Keratinocyte (primary cell): ENCODE measurements at regions not wholly inside any gene's neighbourhood (a gene's known extent, or its start where the extent isn't known, plus 50 kb on each side); places are given as distances from the start of the nearest gene placed in this dataset.

ENCODE experiments used
- DNase-seq: peaks from one replicate; pipeline ENCODE4 v3.0.0-alpha.2; 2011; ENCODE audit warnings: low read depth, missing footprints, low spot score
- FAIRE-seq: peaks from 2 replicates; lab custom pipeline; 2011; peaks lifted over from hg19 to GRCh38; lab: Jason Lieb, UNC
- H2AFZ ChIP-seq: 2 replicates; pipeline ENCODE4 v1.6.0; 2012; ENCODE audit warnings: low read length, control low read depth, inconsistent platforms; ENCODE audit not compliant: control insufficient read depth
- H3K27ac ChIP-seq: 2 replicates; pipeline ENCODE4 v1.5.1; 2011; ENCODE audit warnings: low read length; ENCODE audit not compliant: control insufficient read depth, insufficient read depth
- H3K27me3 ChIP-seq: 3 replicates; pipeline ENCODE4 v1.6.0; 2011; ENCODE audit warnings: low read length; ENCODE audit not compliant: control insufficient read depth, insufficient read depth; ENCODE audit errors: extremely low read depth
- H3K36me3 ChIP-seq, 2 experiments: 2 replicates in 1 of 2; 3 replicates in 1 of 2; pipeline ENCODE4 v1.5.1; 2011; ENCODE audit warnings: low read length in 2 of 2, mild to moderate bottlenecking in 1 of 2; ENCODE audit not compliant: control insufficient read depth in 2 of 2, insufficient read depth in 2 of 2; ENCODE audit errors: extremely low read depth in 1 of 2
- H3K4me1 ChIP-seq: 3 replicates; pipeline ENCODE4 v1.5.1; 2011; ENCODE audit warnings: low read length; ENCODE audit not compliant: control insufficient read depth, insufficient read depth; ENCODE audit errors: extremely low read depth
- H3K4me2 ChIP-seq: 3 replicates; pipeline ENCODE4 v1.6.0; 2011; ENCODE audit warnings: low read depth, low read length; ENCODE audit not compliant: control insufficient read depth, insufficient read depth; ENCODE audit errors: extremely low read depth
- H3K4me3 ChIP-seq, 3 experiments: fragments of 200-600 bp in 1 of 3; sonication (generic) in 1 of 3; 2 replicates in 2 of 3; 3 replicates in 1 of 3; pipeline ENCODE4 v1.5.1; 2011 to 2016; ENCODE audit warnings: low read length in 3 of 3, mild to moderate bottlenecking in 3 of 3, control low read depth in 2 of 3, inconsistent platforms in 1 of 3, low read depth in 1 of 3, mixed read lengths in 1 of 3, mixed run types in 1 of 3, moderate library complexity in 1 of 3; ENCODE audit not compliant: control insufficient read depth in 2 of 3, insufficient read depth in 2 of 3; ENCODE audit errors: extremely low read depth in 1 of 3
- H3K79me2 ChIP-seq: 2 replicates; pipeline ENCODE4 v1.6.0; 2012; ENCODE audit warnings: low read length; ENCODE audit not compliant: control insufficient read depth, insufficient read depth
- H3K9ac ChIP-seq: 3 replicates; pipeline ENCODE4 v1.6.0; 2011; ENCODE audit warnings: low read length; ENCODE audit not compliant: control insufficient read depth, insufficient read depth; ENCODE audit errors: extremely low read depth
- H3K9me1 ChIP-seq: 3 replicates; pipeline ENCODE4 v1.6.0; 2011; ENCODE audit warnings: low read length; ENCODE audit not compliant: control insufficient read depth, insufficient read depth; ENCODE audit errors: extremely low read depth
- H3K9me3 ChIP-seq: 2 replicates; pipeline ENCODE4 v1.5.1; 2012; ENCODE audit warnings: low read depth, low read length; ENCODE audit not compliant: control insufficient read depth
- H4K20me1 ChIP-seq: 3 replicates; pipeline ENCODE4 v1.6.0; 2011; ENCODE audit warnings: low read length; ENCODE audit not compliant: control insufficient read depth, insufficient read depth; ENCODE audit errors: extremely low read depth
- EZH2 ChIP-seq: IDR thresholded peaks from one replicate; pipeline ENCODE4 v1.6.1; 2012; ENCODE audit warnings: inconsistent platforms, mild to moderate bottlenecking, low read length, moderate library complexity
- dilution Hi-C: fragments of 300-500 bp; cut with MboI; formaldehyde crosslinking; loops from one replicate; pipeline ENCODE4 v1.7.0; 2020; ENCODE audit warnings: low sequenced_read_pairs; ENCODE audit not compliant: extremely low pct_ligation_motif_present
- TF ChIP-seq, protein P1 (sequence below), 3 experiments: IDR thresholded peaks in 1 of 3; conservative IDR thresholded peaks in 1 of 3; optimal IDR thresholded peaks in 1 of 3; 2 replicates in 2 of 3; 3 replicates in 1 of 3; pipeline versions ENCODE3 to v1.5.1; 2011; ENCODE audit warnings: low read length in 3 of 3, mild to moderate bottlenecking in 3 of 3, moderate library complexity in 2 of 3, control low read depth in 1 of 3, inconsistent platforms in 1 of 3; ENCODE audit not compliant: insufficient read depth in 2 of 3; ENCODE audit errors: extremely low read depth in 1 of 3

DNA sequence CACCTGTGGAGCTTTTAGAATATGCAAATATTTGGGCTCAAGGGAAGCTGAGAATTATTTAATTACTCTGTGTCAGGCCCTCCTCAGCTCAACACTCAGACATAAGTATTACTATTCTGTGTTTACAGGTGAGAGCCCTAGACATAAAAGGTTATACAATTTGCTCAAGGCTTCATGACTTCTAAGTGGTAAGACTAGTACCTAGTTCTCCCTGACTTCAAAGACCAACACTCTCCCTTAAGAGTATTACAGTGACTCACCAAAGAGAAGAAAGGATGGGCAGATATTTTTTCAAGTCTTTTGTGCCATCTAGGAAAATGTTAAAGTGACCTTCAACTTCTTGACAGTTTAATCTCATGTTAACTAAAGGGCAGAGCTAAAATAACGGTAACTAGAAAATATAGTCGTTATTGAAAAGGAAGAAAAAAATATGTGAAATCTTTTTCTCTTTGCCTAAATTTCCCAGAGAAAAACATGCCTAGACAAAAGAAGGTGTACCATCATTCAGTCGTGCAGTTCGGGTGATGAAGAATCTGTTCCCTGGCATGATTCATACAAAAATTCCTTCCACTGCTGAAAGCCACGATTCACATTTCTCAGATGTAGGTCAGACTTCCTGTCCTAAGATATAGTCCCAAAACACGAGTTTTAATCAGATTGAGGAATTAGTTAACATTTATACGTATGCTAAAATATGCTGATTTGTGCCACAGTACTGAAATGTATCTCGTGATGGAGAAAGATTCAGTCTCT lies 849.1 kb upstream of the API5 start:
- no peak overlapping the region for H3K4me3 ChIP-seq
- TF ChIP-seq EZH2, result no peak
- TF ChIP-seq, protein P1, sequence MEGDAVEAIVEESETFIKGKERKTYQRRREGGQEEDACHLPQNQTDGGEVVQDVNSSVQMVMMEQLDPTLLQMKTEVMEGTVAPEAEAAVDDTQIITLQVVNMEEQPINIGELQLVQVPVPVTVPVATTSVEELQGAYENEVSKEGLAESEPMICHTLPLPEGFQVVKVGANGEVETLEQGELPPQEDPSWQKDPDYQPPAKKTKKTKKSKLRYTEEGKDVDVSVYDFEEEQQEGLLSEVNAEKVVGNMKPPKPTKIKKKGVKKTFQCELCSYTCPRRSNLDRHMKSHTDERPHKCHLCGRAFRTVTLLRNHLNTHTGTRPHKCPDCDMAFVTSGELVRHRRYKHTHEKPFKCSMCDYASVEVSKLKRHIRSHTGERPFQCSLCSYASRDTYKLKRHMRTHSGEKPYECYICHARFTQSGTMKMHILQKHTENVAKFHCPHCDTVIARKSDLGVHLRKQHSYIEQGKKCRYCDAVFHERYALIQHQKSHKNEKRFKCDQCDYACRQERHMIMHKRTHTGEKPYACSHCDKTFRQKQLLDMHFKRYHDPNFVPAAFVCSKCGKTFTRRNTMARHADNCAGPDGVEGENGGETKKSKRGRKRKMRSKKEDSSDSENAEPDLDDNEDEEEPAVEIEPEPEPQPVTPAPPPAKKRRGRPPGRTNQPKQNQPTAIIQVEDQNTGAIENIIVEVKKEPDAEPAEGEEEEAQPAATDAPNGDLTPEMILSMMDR (optimal IDR thresholded peaks at IDR 0.05 in 1 of 3, IDR thresholded peaks at IDR 0.05 in 1 of 3, conservative IDR thresholded peaks at IDR 0.05 in 1 of 3; ENCODE audit: extremely low read depth in 1 of 3, insufficient read depth in 2 of 3, low read length in 3 of 3), result no peak
- H3K27me3 ChIP-seq, result no peaks in the 10 kb centered on the region
- H3K27ac ChIP-seq, result peak overlapping the region; percentile 13
- FAIRE-seq, result peak; percentile 73
- H3K9ac ChIP-seq, result no peak overlapping the region
- no peaks in the 10 kb centered on the region for H3K79me2 ChIP-seq
- no peaks in the 10 kb centered on the region for H3K9me3 ChIP-seq
- H3K36me3 ChIP-seq, result no peaks in the 10 kb centered on the region
- dilution Hi-C loops, result no loop called here
- no peaks in the 10 kb centered on the region for H3K9me1 ChIP-seq
- peak overlapping the region; percentile 70 for H2AFZ ChIP-seq
- H3K4me1 ChIP-seq, result peaks cover 12% of the 10 kb centered on the region
- peak; percentile 42 for DNase-seq
- no peaks in the 10 kb centered on the region for H4K20me1 ChIP-seq
- H3K4me2 ChIP-seq, result peak overlapping the region; percentile 45

DNA sequence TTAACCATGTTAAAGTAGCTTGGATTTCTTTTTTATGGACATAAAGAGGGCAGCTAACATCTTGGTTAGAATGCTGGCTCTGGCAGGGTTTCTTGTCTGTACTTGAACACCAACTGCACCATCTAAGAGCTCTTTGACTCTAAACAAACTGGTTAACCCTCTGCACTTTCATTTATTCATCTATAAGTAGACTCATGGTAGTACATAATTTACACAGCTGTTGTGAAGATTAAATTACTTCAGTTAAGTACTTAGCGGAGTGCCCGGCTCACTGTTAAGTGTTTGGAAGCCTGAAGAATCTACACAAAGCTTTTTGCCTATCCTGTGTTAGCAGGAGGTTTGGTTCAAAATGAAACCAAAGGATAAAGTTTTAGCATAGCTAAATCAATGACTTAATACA lies 846.2 kb upstream of the API5 start:
- Histone ChIP-seq H3K27ac (no peak overlapping the region), H3K36me3 (no peaks in the 10 kb centered on the region), H3K4me1 (peaks cover 12% of the 10 kb centered on the region), H3K9me1 (no peaks in the 10 kb centered on the region), H2AFZ (peak overlapping the region; percentile 39), H3K79me2 (no peaks in the 10 kb centered on the region), H3K27me3 (no peaks in the 10 kb centered on the region), H3K4me2 (no peak overlapping the region), H3K4me3 (no peak overlapping the region), H4K20me1 (no peaks in the 10 kb centered on the region), H3K9me3 (no peaks in the 10 kb centered on the region), H3K9ac (no peak overlapping the region)
- TF ChIP-seq, protein P1 (optimal IDR thresholded peaks at IDR 0.05 in 1 of 3, IDR thresholded peaks at IDR 0.05 in 1 of 3, conservative IDR thresholded peaks at IDR 0.05 in 1 of 3; ENCODE audit: extremely low read depth in 1 of 3, insufficient read depth in 2 of 3, low read length in 3 of 3), result no peak
- no peak for TF ChIP-seq EZH2
- FAIRE-seq (no peak), DNase-seq (no peak)
- dilution Hi-C loops, result no loop called here
